Heart right ventricle (tissue), 16 donors: ENCODE measurements at regions not wholly inside any gene's neighbourhood (a gene's known extent, or its start where the extent isn't known, plus 50 kb on each side); places are given as distances from the start of the nearest gene placed in this dataset.

ENCODE experiments used
- ATAC-seq, 8 donors: fragments of 200-7000 bp; cut with Tn5 transposase; one replicate each; pipeline ENCODE4 v1.9.1; 2020; ENCODE audit warnings: mild to moderate bottlenecking in 8 of 8, moderate library complexity in 8 of 8, moderate number of reproducible peaks in 1 of 8
- DNase-seq, 2 donors: peaks; one replicate each; pipeline ENCODE4 v3.0.0-alpha.2; 2020
- H3K27ac ChIP-seq, 10 donors: fragments of 200-600 bp; sonication (generic) in 2 of 10; one replicate each; pipeline versions ENCODE4 v1.5.0 to v1.8.0; 2020 to 2022; ENCODE audit warnings: mild to moderate bottlenecking in 3 of 10
- H3K27me3 ChIP-seq, 7 donors: fragments of 200-600 bp; one replicate each; pipeline ENCODE4 v1.8.0; 2021 to 2022; ENCODE audit warnings: mild to moderate bottlenecking in 2 of 7
- H3K36me3 ChIP-seq, 9 donors: fragments of 200-600 bp; sonication (generic) in 1 of 9; one replicate each; pipeline versions ENCODE4 v1.5.0 to v1.8.0; 2020 to 2022; ENCODE audit warnings: mild to moderate bottlenecking in 2 of 9
- H3K4me1 ChIP-seq, 9 donors: fragments of 200-600 bp; sonication (generic) in 1 of 9; one replicate each; pipeline versions ENCODE4 v1.5.0 to v1.8.0; 2020 to 2022; ENCODE audit warnings: mild to moderate bottlenecking in 4 of 9
- H3K4me3 ChIP-seq, 10 donors: fragments of 200-600 bp; sonication (generic) in 2 of 10; one replicate each; pipeline versions ENCODE4 v1.5.0 to v1.8.0; 2020 to 2022; ENCODE audit warnings: mild to moderate bottlenecking in 7 of 10, moderate library complexity in 2 of 10
- H3K9me3 ChIP-seq, 11 donors: fragments of 200-600 bp in 10 of 11; sonication (generic) in 2 of 11; one replicate each; pipeline versions ENCODE4 v1.5.0 to v1.8.0; 2013 to 2022; ENCODE audit warnings: mild to moderate bottlenecking in 2 of 11, control low read depth in 1 of 11, moderate library complexity in 1 of 11
- WGBS, 2 donors: extraction: QIAGEN DNeasy Blood & Tissue Kit; methylation state at CpG; one replicate each; pipeline ENCODE4 v1.1.7; 2013; ENCODE audit warnings: inconsistent platforms in 1 of 2; 5-methylcytosine and 5-hydroxymethylcytosine counted together
- intact Hi-C, 10 donors: fragments of 100-400 bp; cut with DNase I; formaldehyde crosslinking; loops; one replicate each; pipeline versions ENCODE4 v1.11.1 to v1.14.2; 2022
- TF ChIP-seq, protein P1 (sequence below), 9 donors: fragments of 200-600 bp; sonication (generic) in 2 of 9; IDR thresholded peaks; one replicate each; pipeline versions ENCODE4 v1.5.0 to v1.8.0; 2021 to 2022; ENCODE audit warnings: antibody characterized with exemption in 9 of 9, mild to moderate bottlenecking in 5 of 9, moderate library complexity in 1 of 9
- donor health status: Arrhythmogenic right ventricular cardiomyopathy.
- donor health status: ischemic (EF 13 %, LVEDD 7.1; RV severe dilation, severe dysfunction).
- donor health status: healthy with polysubstance abuse.
- donor health status: DM: no; HTN: yes; CAD: no.
- donor health status: DM: no; HTN: no; CAD: no.
- donor health status: ischemic (EF 25% LVEDD 6.9; RV normal size, moderate dysfunction).
- donor health status: ischemic (EF 25% LVEDD 5.7; RV mildly dilated, moderate dysfunction).
- donor health status: healthy.
- donor health status: DM: yes; HTN: yes; CAD: no.
- donor health status: Ischemic cardiomyopathy.
- donor health status: ischemic (EF 35%, LVEDD 5.7; RV mildly dilated, moderate dysfunction).
- donor health status: nonischemic (EF 11% LVEDD 7.7; RV severe dilation, severe dysfunction).
- donor health status: DM: yes; HTN: yes; CAD: no.
- donor health status: PGD.
- donor health status: ischemic (EF 29% LVEDD 5.4; RV normal size, mild dysfunction).
- donor health status: nonischemic (EF 23%, LVEDD 6.1; RV moderate dilation, normal function).

- DNase-seq (no peak), ATAC-seq (peak in 2 of 8 donors; percentile 34 to 58)
- 35 to 44% methylated on average over 4 of the region's 4 CpGs for WGBS, 2 donors
- TF ChIP-seq, protein P1, sequence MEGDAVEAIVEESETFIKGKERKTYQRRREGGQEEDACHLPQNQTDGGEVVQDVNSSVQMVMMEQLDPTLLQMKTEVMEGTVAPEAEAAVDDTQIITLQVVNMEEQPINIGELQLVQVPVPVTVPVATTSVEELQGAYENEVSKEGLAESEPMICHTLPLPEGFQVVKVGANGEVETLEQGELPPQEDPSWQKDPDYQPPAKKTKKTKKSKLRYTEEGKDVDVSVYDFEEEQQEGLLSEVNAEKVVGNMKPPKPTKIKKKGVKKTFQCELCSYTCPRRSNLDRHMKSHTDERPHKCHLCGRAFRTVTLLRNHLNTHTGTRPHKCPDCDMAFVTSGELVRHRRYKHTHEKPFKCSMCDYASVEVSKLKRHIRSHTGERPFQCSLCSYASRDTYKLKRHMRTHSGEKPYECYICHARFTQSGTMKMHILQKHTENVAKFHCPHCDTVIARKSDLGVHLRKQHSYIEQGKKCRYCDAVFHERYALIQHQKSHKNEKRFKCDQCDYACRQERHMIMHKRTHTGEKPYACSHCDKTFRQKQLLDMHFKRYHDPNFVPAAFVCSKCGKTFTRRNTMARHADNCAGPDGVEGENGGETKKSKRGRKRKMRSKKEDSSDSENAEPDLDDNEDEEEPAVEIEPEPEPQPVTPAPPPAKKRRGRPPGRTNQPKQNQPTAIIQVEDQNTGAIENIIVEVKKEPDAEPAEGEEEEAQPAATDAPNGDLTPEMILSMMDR (IDR thresholded peaks at IDR 0.05) = no peak
- H3K27ac ChIP-seq = peak overlapping the region in 1 of 10 donors; percentile 14
- peaks cover 0 to 6% (median 0%) of the 10 kb centered on the region in 9 donors for H3K4me1 ChIP-seq
- intact Hi-C loops = no loop called here
- no peaks in the 10 kb centered on the region for H3K27me3 ChIP-seq
- H3K9me3 ChIP-seq = no peaks in the 10 kb centered on the region
- no peak overlapping the region for H3K4me3 ChIP-seq
- no peaks in the 10 kb centered on the region for H3K36me3 ChIP-seq
Observed at GRCh38 chr5:124071039-124071438, 559.1 kb downstream of the CSNK1G3 start.

DNA sequence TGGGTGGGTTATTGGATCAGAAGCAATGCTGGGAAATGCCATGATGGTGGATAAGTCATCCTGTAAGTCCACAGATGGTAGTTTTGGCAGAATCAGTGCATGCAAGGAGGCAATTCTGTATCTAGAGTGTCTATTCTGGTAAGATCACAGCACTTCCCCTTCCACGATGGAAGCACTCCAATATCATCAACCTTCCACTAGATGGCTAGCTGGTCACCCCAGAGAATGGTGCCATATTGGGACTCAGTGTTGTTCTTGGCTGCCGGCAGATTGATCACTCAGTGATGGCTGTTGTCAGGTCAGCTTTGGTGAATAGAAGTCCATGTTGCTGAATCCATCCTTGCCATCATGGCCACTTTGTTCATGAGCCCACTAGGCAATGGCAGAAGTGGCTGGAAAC, 553.5 kb downstream of the CSNK1G3 start:
- Histone ChIP-seq H3K36me3 (no peaks in the 10 kb centered on the region), H3K4me3 (no peak overlapping the region), H3K27me3 (no peaks in the 10 kb centered on the region), H3K4me1 (no peaks in the 10 kb centered on the region), H3K9me3 (peaks cover 0 to 5% (median 0%) of the 10 kb centered on the region in 11 donors), H3K27ac (no peak overlapping the region)
- TF ChIP-seq, protein P1 (IDR thresholded peaks at IDR 0.05) = no peak
- intact Hi-C loops = loop anchor here in 1 of 10 donors (10.0 kb wide), 1 partner anchor 301 kb away; no protein-coding TSS in a partner anchor
- DNase-seq = no peak
- WGBS, 2 donors = 93 to 98% methylated on average over 2 of the region's 2 CpGs
- ATAC-seq = no peak

DNA sequence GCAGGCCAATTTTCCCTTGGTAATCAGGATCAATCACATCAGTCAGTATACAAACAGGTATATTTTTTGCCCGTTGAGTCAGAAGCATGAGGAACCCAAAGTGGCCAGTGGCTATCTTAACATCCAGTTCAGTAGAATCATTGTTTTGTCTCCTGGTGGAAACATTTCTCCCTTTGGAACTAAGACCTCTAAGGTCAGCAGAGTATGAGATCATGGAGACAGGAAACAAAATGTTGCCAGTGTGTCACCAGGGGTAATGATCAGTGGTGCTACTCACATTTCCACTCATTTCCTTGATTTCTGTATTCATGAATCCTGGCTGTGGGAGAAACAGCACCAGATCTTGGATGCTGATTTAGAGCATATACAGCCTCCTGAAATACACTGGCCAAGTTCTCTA, 553.0 kb downstream of the CSNK1G3 start:
- no peak for ATAC-seq
- Histone ChIP-seq H3K27me3 (no peaks in the 10 kb centered on the region), H3K36me3 (no peaks in the 10 kb centered on the region), H3K27ac (no peak overlapping the region), H3K9me3 (peaks cover 0 to 5% (median 0%) of the 10 kb centered on the region in 11 donors), H3K4me3 (no peak overlapping the region), H3K4me1 (no peaks in the 10 kb centered on the region)
- TF ChIP-seq, protein P1 (IDR thresholded peaks at IDR 0.05) = no peak
- intact Hi-C loops = loop anchor here in 1 of 10 donors (10.0 kb wide), 1 partner anchor 300 kb away; no protein-coding TSS in a partner anchor
- no peak for DNase-seq
- WGBS, 2 donors = 81 to 85% methylated on average over 1 of the region's 1 CpG

GRCh38 chr5:124061663-124062062, 549.7 kb downstream of the CSNK1G3 start:
- H3K9me3 ChIP-seq = peaks cover 0 to 5% (median 0%) of the 10 kb centered on the region in 11 donors
- no peaks in the 10 kb centered on the region for H3K36me3 ChIP-seq
- peaks cover 4 to 18% (median 14%) of the 10 kb centered on the region in 9 donors for H3K4me1 ChIP-seq
- intact Hi-C loops = loop anchor here in 1 of 10 donors (10.0 kb wide), 1 partner anchor 297 kb away; no protein-coding TSS in a partner anchor
- TF ChIP-seq, protein P1 (IDR thresholded peaks at IDR 0.05) = no peak
- DNase-seq = peak in 1 of 2 donors; percentile 18
- H3K27ac ChIP-seq = no peak overlapping the region
- no peak overlapping the region for H3K4me3 ChIP-seq
- no peak for ATAC-seq
- 80 to 98% methylated on average over 1 of the region's 1 CpG for WGBS, 2 donors
- H3K27me3 ChIP-seq = no peaks in the 10 kb centered on the region
